GM18909 (cell line): ENCODE measurements at regions not wholly inside any gene's neighbourhood (a gene's known extent, or its start where the extent isn't known, plus 50 kb on each side); places are given as distances from the start of the nearest gene placed in this dataset.

ENCODE experiments used
- ATAC-seq: cut with Tn5 transposase; IDR thresholded peaks from one replicate; pipeline ENCODE4 v1.9.1; 2021; ENCODE audit warnings: mild to moderate bottlenecking; ENCODE audit not compliant: unreplicated experiment, poor library complexity

- no peak for ATAC-seq
Measured at GRCh38 chr15:94743668-94744067, 512.3 kb downstream of the MCTP2 start.

GRCh38 chr15:94744080-94744793 lies 512.9 kb downstream of the MCTP2 start:
- no peak for ATAC-seq

- no peak for ATAC-seq
Measured at GRCh38 chr15:94745371-94745770, 514.0 kb downstream of the MCTP2 start.

GRCh38 chr15:94747510-94747909 lies 516.1 kb downstream of the MCTP2 start:
- ATAC-seq, result no peak

- ATAC-seq, result peak; percentile 84
Measured at GRCh38 chr15:94749811-94750617, 518.7 kb downstream of the MCTP2 start.

- no peak for ATAC-seq
Measured at GRCh38 chr15:94760348-94760747, 529.0 kb downstream of the MCTP2 start.

- ATAC-seq, result no peak
Measured at GRCh38 chr15:94761574-94761973, 530.2 kb downstream of the MCTP2 start.

GRCh38 chr15:94769089-94769488 lies 537.7 kb downstream of the MCTP2 start:
- no peak for ATAC-seq

GRCh38 chr15:94770199-94770598 lies 538.8 kb downstream of the MCTP2 start:
- ATAC-seq, result no peak

- ATAC-seq, result no peak
Measured at GRCh38 chr15:94777037-94777436, 545.7 kb downstream of the MCTP2 start.

- no peak for ATAC-seq
Measured at GRCh38 chr15:94778840-94779239, 547.5 kb downstream of the MCTP2 start.

GRCh38 chr15:94780166-94780565 lies 548.8 kb downstream of the MCTP2 start:
- no peak for ATAC-seq

GRCh38 chr15:94785091-94785490 lies 553.7 kb downstream of the MCTP2 start:
- no peak for ATAC-seq

- no peak for ATAC-seq
Measured at GRCh38 chr15:94791008-94791407, 559.6 kb downstream of the MCTP2 start.

- no peak for ATAC-seq
Measured at GRCh38 chr15:94791510-94791909, 560.1 kb downstream of the MCTP2 start.

- ATAC-seq, result no peak
Measured at GRCh38 chr15:94792196-94792595, 560.8 kb downstream of the MCTP2 start.

- no peak for ATAC-seq
Measured at GRCh38 chr15:94793207-94793606, 561.8 kb downstream of the MCTP2 start.

- no peak for ATAC-seq
Measured at GRCh38 chr15:94793641-94794040, 562.3 kb downstream of the MCTP2 start.

GRCh38 chr15:94804613-94805012 lies 573.3 kb downstream of the MCTP2 start:
- ATAC-seq, result no peak

GRCh38 chr15:94815110-94815731 lies 583.9 kb downstream of the MCTP2 start:
- ATAC-seq, result no peak

- ATAC-seq, result no peak
Measured at GRCh38 chr15:94815914-94816313, 584.6 kb downstream of the MCTP2 start.
